GM21447 (cell line): ENCODE measurements at regions not wholly inside any gene's neighbourhood (a gene's known extent, or its start where the extent isn't known, plus 50 kb on each side); places are given as distances from the start of the nearest gene placed in this dataset.

Experiments
- ATAC-seq: cut with Tn5 transposase; IDR thresholded peaks from one replicate; pipeline ENCODE4 v1.9.1; 2021; ENCODE audit not compliant: unreplicated experiment

DNA sequence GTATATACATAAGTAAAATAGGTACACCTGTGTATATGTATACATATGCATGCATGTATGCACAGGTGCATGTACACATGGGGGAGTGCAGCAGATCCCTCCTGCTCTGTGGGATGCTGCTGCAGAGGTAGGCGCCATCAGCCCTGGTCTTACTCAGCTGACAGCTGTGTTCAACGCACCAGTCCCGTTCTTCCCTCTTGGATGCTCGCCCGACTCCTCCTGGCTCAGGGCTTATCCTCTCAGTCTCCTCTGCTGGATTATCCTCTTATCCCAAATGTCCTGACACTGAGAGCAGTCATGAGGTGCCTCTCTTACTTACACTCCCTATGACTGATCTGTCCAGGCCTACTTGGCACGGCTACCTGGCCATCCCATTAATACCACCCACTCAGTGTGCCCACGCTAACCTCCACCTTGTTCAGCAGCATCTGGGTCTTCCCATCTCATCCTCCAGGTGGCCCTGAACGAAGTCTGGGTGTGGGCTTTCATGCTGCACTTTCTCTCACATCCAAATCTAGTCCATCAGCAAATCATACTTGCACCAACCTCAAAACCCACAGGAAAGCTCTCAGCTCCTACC lies 357.1 kb downstream of the TCERG1L start:
- no peak for ATAC-seq

DNA sequence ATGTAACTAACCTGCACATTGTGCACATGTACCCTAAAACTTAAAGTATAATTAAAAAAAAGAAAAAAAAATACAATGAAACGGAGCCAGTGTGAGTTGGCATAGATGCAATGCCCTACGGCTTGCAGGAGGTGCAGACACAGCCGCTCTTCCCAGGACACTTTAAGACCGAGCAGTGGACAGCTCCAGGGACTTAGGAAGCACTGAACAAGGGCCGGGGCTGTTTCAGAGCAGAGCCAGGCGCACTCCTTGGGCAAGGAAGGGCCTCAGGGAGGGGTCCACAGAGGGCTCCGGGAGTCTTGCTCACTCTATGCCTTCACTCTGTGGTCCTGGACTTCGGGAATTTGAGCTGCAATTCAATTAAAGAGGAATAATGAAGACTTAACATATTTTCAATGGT lies 355.3 kb downstream of the TCERG1L start:
- no peak for ATAC-seq

DNA sequence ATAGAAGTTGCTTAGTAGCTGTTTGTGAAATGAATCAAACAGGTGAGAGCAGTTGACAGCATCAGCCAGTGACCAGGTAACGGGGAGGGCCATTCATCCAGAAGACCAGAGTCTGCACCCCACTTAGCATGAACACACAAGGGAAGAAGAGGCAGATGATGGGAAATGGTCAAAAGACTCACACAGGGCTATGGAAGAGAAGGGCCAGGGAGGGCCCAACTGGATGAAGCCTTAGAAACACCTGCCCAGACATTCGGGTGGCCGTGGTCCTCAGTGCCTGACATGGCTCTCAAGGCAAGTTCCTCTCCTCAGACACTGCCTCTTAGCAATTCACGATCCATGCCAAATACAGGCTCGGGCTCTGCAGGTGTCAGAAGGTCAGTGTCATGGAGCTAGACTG lies 354.1 kb downstream of the TCERG1L start:
- no peak for ATAC-seq

DNA sequence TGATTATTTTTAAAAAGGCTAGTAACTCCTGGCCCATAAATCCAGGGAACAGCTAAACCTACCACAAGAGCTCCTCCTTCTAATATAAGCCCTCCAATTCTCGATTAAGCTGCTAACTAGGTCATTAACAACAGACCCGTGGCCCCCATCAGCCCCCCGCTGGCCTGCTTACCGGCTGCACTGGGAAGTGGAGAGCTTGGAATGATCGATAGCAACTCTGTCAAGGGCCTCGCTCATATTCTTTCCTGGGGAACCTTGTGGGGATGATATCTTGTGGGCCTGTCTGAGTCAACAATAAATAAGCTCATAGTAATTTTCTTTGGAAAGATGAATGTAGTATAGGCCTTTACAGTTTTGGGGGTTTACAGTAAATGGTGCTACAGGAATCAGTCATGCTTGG lies 353.5 kb downstream of the TCERG1L start:
- no peak for ATAC-seq

- ATAC-seq, result no peak
Measured at GRCh38 chr10:130958981-130959751, 352.4 kb downstream of the TCERG1L start.

GRCh38 chr10:130959752-130960195 lies 351.7 kb downstream of the TCERG1L start:
- ATAC-seq, result no peak

- no peak for ATAC-seq
Measured at GRCh38 chr10:130960531-130960930, 351.0 kb downstream of the TCERG1L start.

GRCh38 chr10:130961506-130962239 lies 349.8 kb downstream of the TCERG1L start:
- no peak for ATAC-seq

DNA sequence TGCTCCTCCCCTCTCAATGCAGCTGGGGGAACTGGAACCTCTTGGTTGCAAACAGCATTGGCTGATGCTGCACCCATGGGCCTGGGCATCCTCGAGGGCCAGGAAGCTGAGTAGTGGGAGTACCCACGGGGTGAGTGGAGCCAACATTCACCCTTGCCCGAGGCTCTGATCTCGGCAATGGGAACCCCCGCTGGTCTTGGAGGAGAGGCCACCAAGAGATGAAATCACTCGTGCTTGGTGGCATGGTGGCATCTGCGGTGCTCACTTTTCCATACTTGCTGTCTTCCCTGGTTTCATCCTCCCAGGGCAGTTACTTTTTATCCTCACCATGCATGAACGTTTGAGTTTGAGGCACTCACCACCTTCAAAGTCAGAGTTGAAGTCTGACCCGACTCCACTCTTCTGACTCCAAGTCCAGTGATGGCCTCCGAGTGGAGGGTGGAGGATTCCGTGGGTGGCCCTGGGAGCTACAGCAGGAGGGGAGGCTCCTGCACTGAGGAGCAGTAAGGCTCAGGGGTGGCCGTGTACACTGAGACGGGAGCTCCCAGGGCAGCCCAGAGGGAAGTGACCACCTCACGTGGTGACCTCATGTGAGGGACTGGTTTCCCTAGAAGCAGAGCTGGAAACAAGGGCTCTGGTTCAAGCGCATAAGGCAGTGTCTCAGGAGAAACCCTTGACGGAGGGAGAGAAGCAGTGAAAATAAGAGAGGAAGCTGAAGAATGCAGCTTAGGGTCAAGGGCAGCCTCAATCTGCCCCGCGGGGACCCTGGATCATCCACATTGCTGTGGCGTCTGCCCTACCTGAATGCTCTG lies 349.1 kb downstream of the TCERG1L start:
- ATAC-seq, result no peak

DNA sequence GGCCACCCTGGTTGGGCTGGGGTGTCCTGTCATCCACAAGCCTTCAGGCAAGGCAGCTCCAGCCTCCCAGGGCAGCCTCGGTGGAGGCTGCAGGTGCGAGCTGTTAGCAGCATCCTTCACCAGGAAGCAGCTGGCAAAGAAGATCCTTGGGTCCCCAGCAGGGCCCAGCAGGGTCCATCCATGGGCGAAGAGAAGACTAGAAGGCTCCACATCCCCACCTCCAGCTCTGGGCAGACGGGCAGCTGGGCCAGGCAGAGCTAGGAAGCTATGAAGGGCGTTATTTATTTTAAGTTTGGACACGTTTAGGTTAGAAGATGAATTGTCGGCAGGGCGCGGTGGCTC lies 348.5 kb downstream of the TCERG1L start:
- ATAC-seq, result no peak

DNA sequence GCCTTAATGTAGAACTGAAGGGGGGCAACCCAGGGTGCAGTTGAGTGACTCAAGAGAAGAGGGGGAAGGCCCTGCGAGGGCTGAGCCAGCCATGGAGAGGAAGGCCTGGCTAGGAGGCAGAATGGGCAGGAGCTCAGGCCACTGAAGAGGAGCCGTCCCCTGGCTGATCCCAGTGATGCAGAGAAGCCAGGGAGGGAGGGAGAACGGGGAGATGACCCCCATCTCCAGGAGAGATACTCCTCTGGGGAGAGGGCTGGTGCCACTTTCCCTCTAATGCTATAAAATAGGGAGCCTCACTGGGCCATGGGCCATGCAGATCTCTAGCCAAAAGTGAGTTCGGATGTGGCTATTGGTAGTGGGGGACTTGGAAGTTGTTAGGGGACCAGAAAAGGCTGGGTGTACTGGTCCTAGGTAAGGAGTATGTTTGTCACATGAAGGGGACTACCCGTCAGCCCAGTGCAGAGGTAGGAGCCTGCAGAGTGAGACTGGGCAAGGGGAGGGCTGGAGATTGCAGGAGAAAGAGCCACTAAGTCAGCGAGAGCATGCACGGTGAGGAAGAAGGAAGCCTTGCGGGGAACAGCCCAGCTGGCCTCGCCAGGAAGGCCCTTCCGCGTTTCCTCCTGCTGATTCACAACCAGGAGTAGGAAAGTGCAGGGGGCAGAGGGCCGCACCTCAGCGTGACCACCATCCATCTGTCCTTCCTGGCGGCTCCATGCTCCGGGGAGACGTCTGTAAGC lies 347.6 kb downstream of the TCERG1L start:
- ATAC-seq, result no peak

GRCh38 chr10:130964771-130965170 lies 346.8 kb downstream of the TCERG1L start:
- no peak for ATAC-seq

DNA sequence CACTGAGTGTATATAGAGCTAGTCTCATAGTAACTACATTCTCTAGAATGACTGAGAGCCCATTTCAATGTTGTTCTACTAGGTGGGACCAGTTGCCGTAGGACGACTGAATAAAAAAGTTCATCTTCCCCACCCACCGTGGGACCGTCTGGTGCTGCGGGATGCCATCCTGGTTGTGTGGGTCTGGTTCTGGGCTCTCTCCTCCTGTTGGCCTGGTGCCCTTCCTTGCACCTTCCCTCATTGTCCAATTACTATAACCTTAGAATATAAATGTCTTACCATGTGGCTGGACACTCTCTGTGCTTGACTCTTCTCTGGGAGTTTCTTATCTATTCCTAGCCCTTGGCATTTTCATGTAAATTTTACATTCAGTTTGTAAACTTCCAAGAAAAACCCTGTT lies 344.4 kb downstream of the TCERG1L start:
- ATAC-seq, result no peak

DNA sequence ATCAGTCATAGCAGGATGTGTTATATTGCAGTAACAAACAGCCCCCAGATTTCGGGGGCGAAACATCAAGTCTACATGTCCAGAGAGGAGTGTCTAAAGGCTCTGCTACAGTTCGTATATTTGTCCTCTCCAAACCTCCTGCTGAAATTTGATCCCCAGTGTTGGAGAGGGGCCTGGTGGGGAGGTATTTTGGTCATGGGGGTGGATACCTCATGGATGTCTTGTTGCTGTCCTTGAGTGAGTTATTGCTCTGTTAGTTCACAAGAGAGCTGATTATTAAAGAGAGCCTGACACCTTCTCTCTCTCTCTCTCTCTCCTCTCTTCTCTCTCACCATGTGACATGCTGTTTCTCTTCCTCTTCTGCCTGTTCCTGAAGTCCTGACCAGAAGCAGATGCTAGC lies 343.7 kb downstream of the TCERG1L start:
- ATAC-seq, result no peak

DNA sequence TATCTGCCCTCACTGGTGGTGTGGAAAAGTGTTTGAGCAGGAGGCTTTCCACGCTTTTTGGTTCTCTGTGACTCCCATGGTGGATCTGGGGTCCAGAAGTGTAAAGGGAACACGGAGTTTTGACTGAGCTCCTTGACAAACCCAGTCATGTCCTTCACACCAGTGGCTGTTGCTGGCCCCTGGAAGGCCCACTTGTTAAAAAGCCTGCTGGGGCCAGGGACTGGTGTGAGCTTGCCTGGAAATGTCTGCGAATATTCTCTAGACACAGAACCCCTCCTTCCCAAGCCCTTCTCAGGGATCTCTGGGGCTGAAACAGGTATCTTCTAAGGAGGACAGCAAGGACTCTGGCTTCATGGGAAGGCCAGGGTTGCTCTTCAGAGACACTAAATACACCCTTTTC lies 343.0 kb downstream of the TCERG1L start:
- ATAC-seq, result no peak

DNA sequence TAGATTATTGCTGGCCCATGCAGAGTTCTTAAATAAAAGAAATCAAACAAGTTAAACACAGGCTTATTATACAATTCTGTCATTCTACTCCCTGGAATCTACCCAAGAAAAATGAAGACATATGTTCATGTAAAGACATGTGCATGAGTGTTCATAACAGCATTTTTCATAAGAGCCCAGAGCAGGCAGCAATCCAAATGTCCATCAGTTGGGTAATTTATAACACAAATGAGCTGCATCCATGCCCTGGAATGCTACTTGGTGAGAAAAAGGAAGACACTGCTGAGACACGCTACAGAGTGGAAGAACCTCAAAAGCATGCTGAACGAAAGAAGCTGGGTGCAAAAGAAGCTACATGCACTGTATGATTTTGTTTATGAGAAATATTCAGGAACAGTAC lies 342.6 kb downstream of the TCERG1L start:
- no peak for ATAC-seq

DNA sequence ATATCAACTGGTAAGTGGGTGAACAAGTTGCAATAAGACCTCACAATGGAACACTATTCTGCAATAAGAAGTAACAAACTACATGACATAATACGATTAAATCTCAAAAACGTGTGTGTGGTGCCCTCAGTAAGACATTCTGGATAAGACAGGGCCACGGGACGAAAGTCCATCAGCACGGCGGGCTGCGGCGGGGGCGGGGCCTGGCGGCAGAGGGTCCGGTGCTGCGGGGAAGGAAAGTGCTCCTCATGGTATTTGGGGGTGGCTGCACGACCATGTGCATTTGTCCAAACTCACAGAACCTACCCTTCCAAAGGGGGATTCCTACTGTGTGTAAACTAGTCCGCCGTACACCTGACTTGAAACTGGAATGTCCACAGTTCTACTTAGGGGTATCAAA lies 341.8 kb downstream of the TCERG1L start:
- ATAC-seq, result no peak

DNA sequence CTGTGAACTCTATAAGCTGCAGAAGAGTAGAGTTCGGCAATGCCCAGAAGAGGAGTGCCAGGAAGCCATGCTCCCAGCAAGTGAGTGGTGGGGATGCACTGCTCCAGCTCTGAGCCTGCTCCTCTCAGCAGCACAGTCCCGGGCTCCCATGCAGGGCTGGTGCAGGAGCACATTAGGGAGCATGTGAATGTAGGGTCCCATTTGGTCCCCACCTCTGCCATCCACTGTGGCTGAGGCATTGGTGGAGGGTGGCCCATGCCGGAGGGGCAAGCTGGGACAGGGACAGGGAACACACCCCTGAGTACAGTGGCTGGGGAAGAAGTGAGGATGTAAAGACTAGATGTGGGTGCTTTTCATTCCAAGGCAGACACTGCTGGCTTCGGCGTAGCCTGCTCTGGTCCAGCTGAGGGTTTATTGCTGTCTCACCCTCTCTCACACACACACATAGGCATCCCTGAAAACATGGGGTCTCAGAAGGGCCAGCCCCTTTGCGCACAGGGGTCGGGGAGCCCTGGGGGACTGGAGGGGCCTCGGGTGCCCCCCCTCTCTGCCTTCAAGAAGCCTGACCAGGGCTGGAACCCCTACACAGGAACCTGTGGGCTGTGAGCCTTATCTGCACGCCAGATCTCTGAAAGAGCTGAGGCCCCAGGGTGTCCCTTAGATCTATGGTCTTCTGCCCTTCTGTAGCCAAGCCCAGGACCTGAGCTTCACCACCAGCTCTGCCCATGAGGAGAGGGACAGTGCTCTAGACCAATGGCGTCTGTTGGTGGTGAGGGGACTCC lies 341.0 kb downstream of the TCERG1L start:
- ATAC-seq, result no peak

DNA sequence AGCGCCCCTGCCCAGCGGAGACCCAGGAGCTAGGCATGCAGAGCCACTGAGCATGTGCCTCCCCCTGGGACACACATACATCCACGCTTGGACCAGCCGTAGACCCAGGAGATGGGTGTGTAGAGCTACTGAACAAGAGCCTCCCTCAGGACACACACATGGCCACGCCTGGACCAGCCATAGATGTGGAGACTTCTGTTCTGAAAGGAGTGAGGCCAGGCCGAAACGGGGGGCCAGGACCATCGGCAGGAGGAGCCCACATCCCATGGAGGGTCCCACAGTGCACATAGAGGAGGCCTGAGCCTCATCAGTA lies 340.4 kb downstream of the TCERG1L start:
- ATAC-seq, result no peak
